NCI-H1694 (cell line): ENCODE measurements at regions not wholly inside any gene's neighbourhood (a gene's known extent, or its start where the extent isn't known, plus 50 kb on each side); places are given as distances from the start of the nearest gene placed in this dataset.
"Not testable (repeated sequence)": the region's sequence is repeated elsewhere in the genome, so short reads cannot be mapped to it uniquely, and the experiment has no call there.

Experiments used
- DNase-seq: peaks from one replicate; lab custom pipeline; 2025; lab: John Stamatoyannopoulos, UW

GRCh38 chr1:213531369-213532310 is 456.1 kb upstream of the PROX1 start:
- peak; percentile 21 for DNase-seq

- no peak for DNase-seq
Measured at GRCh38 chr1:213533125-213533524, 454.6 kb upstream of the PROX1 start.

GRCh38 chr1:213535679-213536078 is 452.1 kb upstream of the PROX1 start:
- no peak for DNase-seq

GRCh38 chr1:213538251-213538650 is 449.5 kb upstream of the PROX1 start:
- no peak for DNase-seq

GRCh38 chr1:213539464-213539863 is 448.3 kb upstream of the PROX1 start:
- DNase-seq = no peak

GRCh38 chr1:213541641-213542040 is 446.1 kb upstream of the PROX1 start:
- peak; percentile 48 for DNase-seq

- not testable (repeated sequence) for DNase-seq
Measured at GRCh38 chr1:213545181-213545580, 442.6 kb upstream of the PROX1 start.

DNA sequence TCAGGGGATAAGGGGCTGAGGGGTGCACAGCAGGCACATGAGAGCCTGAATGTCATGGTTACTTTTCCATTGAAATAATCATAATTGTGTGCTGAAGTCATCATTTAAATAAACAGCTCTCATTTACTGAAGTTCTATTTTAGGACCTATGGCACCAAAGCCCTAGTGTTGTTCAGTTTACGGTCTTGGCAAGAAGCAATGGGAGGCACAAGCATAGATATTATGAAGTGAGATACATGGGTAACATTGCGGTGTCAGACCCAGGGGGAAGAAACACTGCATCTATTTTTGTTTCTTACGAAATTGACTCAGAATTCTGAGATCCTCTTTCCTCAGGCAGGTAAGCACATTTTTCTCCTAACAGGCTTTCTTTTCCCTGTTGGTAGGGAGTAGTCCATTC is 437.8 kb upstream of the PROX1 start:
- DNase-seq = no peak

GRCh38 chr1:213550804-213551203 is 437.0 kb upstream of the PROX1 start:
- no peak for DNase-seq

DNA sequence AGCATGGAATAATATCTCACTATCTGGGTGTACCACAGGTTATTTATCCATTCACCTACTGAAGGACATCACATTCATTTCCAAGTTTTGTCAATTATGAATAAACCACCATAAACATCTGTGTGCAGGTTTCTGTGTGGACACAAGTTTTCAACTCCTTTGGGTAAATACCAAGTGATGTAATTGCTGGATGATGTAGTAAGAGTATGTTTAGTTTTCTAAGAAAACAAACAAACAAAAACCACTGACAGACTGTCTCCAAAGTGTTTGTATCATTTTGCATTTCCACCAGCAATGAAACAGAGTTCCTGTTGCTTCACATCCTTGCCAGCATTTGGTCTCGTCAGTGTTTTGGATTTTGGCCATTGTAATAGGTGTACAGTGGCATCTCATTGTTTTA is 435.7 kb upstream of the PROX1 start:
- no peak for DNase-seq

- no peak for DNase-seq
Measured at GRCh38 chr1:213560226-213560625, 427.5 kb upstream of the PROX1 start.

GRCh38 chr1:213561870-213562269 is 425.9 kb upstream of the PROX1 start:
- DNase-seq = no peak

DNA sequence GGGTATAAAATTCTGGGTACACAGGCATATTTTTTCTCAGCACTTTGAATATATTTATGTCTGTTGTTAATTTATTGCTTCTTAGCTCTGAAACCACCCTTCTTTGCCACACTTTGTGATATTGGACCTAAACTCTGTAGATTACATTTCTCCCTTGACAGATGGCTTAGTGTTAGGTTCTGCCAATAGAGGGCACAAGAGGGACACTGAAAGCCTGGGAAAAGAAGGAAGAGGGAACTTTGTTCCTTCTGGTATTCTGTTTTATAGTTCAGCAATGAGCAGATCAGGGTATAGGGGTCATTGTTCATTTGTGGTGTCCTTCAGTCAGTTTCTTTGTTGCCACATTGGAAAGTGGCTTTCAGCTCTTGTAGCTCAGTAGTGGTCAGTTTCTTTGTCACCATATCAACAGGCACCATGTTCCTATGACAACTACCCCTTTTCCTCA is 423.5 kb upstream of the PROX1 start:
- peak; percentile 17 for DNase-seq

DNA sequence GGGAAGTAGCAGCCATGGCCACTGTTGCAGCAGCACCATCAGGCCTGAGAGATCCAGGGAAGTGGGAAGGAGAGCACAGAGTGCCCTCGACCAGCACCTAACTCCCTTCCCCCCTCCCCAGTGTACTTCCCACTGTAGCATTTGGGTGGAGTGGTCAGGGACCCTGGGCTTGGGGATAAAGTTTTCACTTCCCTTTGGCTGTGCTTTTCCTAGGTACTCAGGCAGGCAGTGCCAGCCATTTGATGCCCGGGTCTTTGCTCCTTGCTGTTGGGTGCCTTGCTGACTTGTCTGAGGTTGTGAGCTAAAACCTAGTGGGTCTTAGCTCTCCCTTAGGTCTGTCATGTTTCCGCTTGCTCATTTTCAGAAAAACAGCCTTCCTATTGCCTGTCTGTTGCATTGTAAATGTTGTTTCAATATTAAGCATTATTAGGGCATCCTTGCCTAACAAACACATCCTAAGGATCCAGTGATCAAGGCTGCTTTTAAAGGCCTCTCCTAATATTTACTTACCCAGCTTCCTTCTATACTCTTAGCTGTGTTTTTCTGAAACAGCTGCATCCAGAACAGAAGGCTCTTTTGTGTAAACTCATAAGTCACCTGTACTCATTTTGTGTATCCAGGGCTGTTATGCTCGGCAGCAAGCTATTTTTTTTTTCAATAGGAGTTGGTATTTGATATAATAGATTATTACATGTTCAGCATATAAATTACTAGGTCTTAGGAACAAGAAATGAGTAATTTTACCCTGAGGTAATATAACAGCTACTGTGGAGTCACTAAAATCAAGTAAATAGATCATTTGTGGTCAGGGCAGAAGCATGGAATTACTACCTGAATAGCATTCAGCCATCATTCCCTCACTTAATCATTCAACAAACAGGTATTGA is 418.6 kb upstream of the PROX1 start:
- no peak for DNase-seq

DNA sequence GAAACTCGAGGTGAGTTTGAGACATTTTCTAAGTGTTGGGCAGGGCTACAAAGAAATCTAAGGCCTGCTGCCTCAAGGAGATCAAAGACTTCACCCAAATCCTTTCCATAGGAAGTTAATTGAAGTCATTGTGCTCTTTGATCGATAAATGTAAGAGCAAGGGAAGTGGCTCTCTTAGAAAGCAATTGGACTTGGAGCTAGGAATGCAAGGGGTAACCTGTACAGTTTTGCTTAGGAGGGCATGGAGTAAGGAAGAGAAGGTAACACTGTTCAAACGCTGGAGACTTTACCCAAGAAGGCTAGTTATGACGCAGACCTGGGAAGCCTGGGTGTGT is 418.0 kb upstream of the PROX1 start:
- no peak for DNase-seq

GRCh38 chr1:213570487-213570886 is 417.3 kb upstream of the PROX1 start:
- DNase-seq = no peak

GRCh38 chr1:213571419-213571818 is 416.4 kb upstream of the PROX1 start:
- no peak for DNase-seq

DNA sequence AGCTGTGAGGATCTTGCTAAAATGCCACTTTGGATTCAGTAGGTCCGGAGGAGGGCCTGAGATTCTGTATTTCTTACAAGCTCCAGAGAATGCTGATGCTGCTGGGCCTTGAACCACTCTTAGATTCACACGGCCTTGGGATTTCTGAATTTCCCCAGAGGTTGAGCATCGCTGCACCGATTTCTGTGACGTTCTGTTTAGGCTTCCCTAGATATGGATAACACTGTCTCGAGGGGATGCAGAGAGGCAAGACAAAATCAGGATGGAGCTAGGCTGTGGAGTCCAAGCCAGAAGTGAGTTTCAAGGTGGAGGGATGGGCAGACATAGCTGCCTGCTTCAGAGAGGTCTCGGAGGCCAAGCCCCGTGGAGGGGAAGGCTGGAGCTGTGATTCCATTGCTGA is 415.9 kb upstream of the PROX1 start:
- DNase-seq = no peak

GRCh38 chr1:213572912-213573647 is 414.7 kb upstream of the PROX1 start:
- DNase-seq = no peak

DNA sequence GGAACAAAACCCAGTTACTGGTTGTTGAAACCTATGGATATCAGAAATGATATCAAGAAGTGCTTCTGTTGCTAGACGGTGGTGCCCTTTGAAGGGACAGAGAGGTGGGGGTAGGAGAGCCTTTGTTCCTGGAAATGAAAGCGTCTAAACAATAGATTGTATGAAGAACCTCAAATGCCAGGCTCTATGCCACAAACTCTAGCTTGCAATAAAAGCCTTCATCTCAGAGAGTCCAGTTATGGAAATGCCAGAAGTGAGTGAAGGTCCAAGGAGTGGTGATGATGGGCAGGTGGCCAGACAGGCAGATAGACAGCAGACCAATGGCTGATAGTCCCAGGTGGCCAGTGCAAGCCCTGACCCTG is 414.1 kb upstream of the PROX1 start:
- no peak for DNase-seq

- no peak for DNase-seq
Measured at GRCh38 chr1:213582976-213583567, 404.7 kb upstream of the PROX1 start.

- no peak for DNase-seq
Measured at GRCh38 chr1:213584272-213584671, 403.5 kb upstream of the PROX1 start.
